ENCODE measurements at regions not wholly inside any gene's neighbourhood (a gene's known extent, or its start where the extent isn't known, plus 50 kb on each side); places are given as distances from the start of the nearest gene placed in this dataset.
A peak's percentile ranks its signal among the peaks of the same experiment; 100 is the strongest.

GRCh38 chrX:55326985-55327384 lies 62.3 kb upstream of the PAGE3 start:
- Histone ChIP-seq H3K4me1 (no peaks in the 10 kb centered on the region), H3K27me3 (peaks cover 0 to 4% (median 2%) of the 10 kb centered on the region in 4 donors), H3K9me3 (no peaks in the 10 kb centered on the region), H3K4me3 (no peak overlapping the region), H3K36me3 (no peaks in the 10 kb centered on the region), H3K27ac (no peak overlapping the region)
- ATAC-seq (no peak), FAIRE-seq (no peak), DNase-seq (no peak)
- intact Hi-C loops (cut with DNase I) = no loop called here
- no peak for TF ChIP-seq CTCF (IDR thresholded peaks at IDR 0.05)
- 67 to 72% methylated on average over 5 of the region's 5 CpGs for WGBS, 2 donors

GRCh38 chrX:55335296-55335695 lies 70.6 kb upstream of the PAGE3 start:
- H3K27ac ChIP-seq = no peak overlapping the region
- TF ChIP-seq CTCF (IDR thresholded peaks at IDR 0.05) = no peak
- H3K36me3 ChIP-seq = no peaks in the 10 kb centered on the region
- peaks cover 0 to 7% (median 1%) of the 10 kb centered on the region in 4 donors for H3K27me3 ChIP-seq
- ATAC-seq (no peak), DNase-seq (no peak), FAIRE-seq (no peak)
- no peaks in the 10 kb centered on the region for H3K9me3 ChIP-seq
- H3K4me1 ChIP-seq = no peaks in the 10 kb centered on the region
- WGBS, 2 donors = 50 to 62% methylated on average over 1 of the region's 1 CpG
- intact Hi-C loops (cut with DNase I) = no loop called here
- H3K4me3 ChIP-seq = no peak overlapping the region

- H3K4me3 ChIP-seq = no peak overlapping the region
- no peaks in the 10 kb centered on the region for H3K4me1 ChIP-seq
- FAIRE-seq (no peak), ATAC-seq (no peak), DNase-seq (no peak)
- H3K36me3 ChIP-seq = no peaks in the 10 kb centered on the region
- peaks cover 0 to 7% (median 0%) of the 10 kb centered on the region in 4 donors for H3K27me3 ChIP-seq
- no peaks in the 10 kb centered on the region for H3K9me3 ChIP-seq
- no peak for TF ChIP-seq CTCF (IDR thresholded peaks at IDR 0.05)
- H3K27ac ChIP-seq = no peak overlapping the region
- intact Hi-C loops (cut with DNase I) = no loop called here
Observed at GRCh38 chrX:55336176-55336575, 71.5 kb upstream of the PAGE3 start.

- no peaks in the 10 kb centered on the region for H3K4me1 ChIP-seq
- no peak overlapping the region for H3K27ac ChIP-seq
- H3K27me3 ChIP-seq = peaks cover 0 to 13% (median 0%) of the 10 kb centered on the region in 4 donors
- FAIRE-seq (no peak), ATAC-seq (no peak), DNase-seq (no peak)
- no peak for TF ChIP-seq CTCF (IDR thresholded peaks at IDR 0.05)
- WGBS, 2 donors = 79 to 94% methylated on average over 4 of the region's 4 CpGs
- intact Hi-C loops (cut with DNase I) = no loop called here
- H3K36me3 ChIP-seq = no peaks in the 10 kb centered on the region
- H3K9me3 ChIP-seq = no peaks in the 10 kb centered on the region
- no peak overlapping the region for H3K4me3 ChIP-seq
Observed at GRCh38 chrX:55340896-55341433, 76.2 kb upstream of the PAGE3 start.

GRCh38 chrX:55342533-55343501 lies 78.1 kb upstream of the PAGE3 start:
- ATAC-seq (peak in 3 of 4 donors; percentile 64 to 86 (median 77)), DNase-seq (peak in 1 of 6 donors; percentile 33), FAIRE-seq (no peak)
- Histone ChIP-seq H3K4me3 (no peak overlapping the region), H3K36me3 (no peaks in the 10 kb centered on the region), H3K4me1 (no peaks in the 10 kb centered on the region), H3K27me3 (peaks cover 0 to 6% (median 0%) of the 10 kb centered on the region in 4 donors), H3K27ac (no peak overlapping the region), H3K9me3 (no peaks in the 10 kb centered on the region)
- intact Hi-C loops (cut with DNase I) = no loop called here
- TF ChIP-seq CTCF (IDR thresholded peaks at IDR 0.05) = peak in 3 of 4 donors; percentile 33 to 46 (median 33)
- WGBS, 2 donors = 33 to 49% methylated on average over 21 of the region's 21 CpGs

All from pancreas (tissue), 10 donors.